C4-2B (cell line): ENCODE measurements at regions not wholly inside any gene's neighbourhood (a gene's known extent, or its start where the extent isn't known, plus 50 kb on each side); places are given as distances from the start of the nearest gene placed in this dataset.

Experiments used
- H3K27ac ChIP-seq: fragments of 450-650 bp; 2 replicates; pipeline ENCODE4 v1.5.1; 2017
- ZFX ChIP-seq: fragments of 450-650 bp; IDR thresholded peaks from 2 replicates; pipeline ENCODE4 v1.6.1; 2017
- TF ChIP-seq, protein P1 (sequence below): fragments of 450-650 bp; conservative IDR thresholded peaks from 2 replicates; pipeline ENCODE4 v1.5.1; 2017; ENCODE audit warnings: mild to moderate bottlenecking

DNA sequence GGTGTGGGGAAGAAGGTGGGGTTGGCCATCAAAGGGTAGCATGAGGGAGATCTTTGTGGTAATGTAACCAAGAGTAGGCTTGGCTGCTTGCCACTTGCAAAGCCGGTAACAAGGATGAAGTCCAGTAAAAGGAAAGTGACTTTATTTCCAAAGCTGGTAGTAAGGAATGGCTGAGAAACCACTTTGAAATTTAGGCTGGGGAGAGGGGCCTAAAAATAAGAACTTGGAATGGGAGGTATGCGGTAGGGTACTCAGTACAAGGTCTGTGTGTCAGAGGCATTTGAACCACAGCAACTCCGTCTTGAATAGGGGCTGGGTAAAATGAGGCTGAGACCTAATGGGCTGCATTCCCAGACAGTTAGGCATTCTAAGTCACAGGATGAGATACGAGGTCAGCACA, 216.0 kb upstream of the ISX start:
- no peak for TF ChIP-seq ZFX
- TF ChIP-seq, protein P1, sequence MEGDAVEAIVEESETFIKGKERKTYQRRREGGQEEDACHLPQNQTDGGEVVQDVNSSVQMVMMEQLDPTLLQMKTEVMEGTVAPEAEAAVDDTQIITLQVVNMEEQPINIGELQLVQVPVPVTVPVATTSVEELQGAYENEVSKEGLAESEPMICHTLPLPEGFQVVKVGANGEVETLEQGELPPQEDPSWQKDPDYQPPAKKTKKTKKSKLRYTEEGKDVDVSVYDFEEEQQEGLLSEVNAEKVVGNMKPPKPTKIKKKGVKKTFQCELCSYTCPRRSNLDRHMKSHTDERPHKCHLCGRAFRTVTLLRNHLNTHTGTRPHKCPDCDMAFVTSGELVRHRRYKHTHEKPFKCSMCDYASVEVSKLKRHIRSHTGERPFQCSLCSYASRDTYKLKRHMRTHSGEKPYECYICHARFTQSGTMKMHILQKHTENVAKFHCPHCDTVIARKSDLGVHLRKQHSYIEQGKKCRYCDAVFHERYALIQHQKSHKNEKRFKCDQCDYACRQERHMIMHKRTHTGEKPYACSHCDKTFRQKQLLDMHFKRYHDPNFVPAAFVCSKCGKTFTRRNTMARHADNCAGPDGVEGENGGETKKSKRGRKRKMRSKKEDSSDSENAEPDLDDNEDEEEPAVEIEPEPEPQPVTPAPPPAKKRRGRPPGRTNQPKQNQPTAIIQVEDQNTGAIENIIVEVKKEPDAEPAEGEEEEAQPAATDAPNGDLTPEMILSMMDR, result no peak

DNA sequence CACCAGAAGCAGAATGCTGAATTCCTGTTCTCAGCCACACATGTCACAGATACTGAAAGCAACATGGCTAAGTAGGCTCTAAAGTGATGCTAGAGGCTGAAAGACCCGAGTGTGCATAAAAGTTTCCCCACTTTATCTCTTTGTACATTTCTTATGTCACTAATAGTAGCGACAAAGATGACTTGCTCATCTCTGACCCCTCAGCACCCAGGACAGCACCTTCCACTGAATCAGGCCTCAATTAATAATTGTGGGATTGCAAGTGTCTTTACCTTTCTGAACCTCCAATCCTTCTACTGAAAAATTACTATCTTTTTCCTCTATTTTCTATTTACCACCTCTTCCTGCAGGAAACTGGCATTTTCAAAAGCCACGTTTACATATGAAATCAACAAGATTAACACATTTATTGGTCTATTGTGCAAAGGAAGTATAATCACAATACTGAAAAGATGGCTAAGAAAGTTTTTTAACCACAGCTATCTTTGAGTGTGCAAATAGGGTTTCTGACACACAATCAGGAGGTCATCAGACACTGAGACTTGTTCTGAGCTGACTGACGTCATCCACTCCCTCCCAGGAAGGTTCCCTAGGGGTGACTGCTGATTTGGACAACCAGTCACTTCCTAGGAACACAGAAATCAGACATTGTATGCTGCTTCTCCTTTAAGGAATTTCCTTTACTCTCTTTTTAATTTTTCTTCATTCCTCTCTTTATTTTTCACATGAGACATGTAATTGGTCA, 213.9 kb upstream of the ISX start:
- TF ChIP-seq ZFX, result no peak
- TF ChIP-seq, protein P1, result no peak
- no peak overlapping the region for H3K27ac ChIP-seq

More for the DNA sequence above, 216.0 kb upstream of the ISX start:
- H3K27ac ChIP-seq, result no peak overlapping the region

DNA sequence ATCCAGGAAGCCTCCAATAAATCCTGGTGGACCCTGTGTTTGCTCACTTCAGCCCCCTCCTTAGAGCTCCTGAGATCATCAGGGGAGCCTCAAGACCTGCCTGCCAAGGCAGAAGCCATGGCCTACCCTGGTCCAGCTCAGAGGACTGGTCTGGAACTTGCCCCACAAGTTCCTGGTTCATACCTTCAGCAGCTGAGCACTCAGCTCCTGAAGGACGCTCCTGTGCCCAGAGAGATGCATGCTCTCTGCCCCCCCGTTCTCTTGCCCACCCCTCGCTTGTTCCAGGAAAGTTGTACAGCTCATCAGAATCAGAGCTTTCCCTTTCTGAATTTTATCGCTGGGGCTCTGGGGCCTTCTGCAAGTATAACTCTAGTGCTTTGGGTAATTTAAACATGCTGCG, 210.5 kb upstream of the ISX start:
- TF ChIP-seq, protein P1, result no peak
- TF ChIP-seq ZFX, result no peak
- no peak overlapping the region for H3K27ac ChIP-seq

DNA sequence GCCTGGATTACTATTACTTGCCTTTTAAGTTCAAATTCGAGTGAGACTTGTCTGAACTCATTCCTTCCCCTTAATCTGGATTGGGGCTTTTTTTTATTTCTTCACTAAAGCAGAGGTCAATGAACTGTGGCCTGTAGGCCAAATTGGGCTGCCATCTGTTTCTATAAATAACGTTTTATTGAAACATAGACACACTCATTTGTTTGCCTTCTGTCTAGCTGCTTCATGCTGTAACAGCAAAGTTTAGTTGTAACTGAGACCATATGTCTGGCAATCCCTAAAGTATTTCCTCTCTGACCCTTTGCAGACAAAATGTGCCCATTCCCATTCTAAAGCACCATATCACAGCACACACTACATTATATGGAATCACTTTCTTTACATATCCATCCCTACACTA, 207.9 kb upstream of the ISX start:
- no peak overlapping the region for H3K27ac ChIP-seq
- TF ChIP-seq ZFX, result no peak
- TF ChIP-seq, protein P1, result no peak

DNA sequence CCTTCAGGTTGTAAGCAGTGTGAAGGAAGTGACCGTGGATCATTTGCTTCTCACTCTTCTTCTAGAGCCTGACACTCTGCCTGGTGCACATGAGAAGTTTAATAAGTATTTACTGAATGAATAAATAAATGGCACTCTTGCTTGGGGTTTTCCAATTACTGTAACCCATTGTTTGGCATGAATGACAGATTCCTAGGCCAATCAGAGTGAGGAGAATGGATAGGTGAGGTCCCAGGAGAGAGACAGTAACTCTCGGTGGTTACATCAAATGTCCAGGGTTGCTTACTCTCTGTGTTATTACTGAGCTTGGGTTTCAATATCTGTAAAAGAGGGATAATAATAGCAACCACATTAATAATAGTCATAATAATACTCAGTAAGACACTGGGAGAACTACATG, 204.2 kb upstream of the ISX start:
- H3K27ac ChIP-seq, result no peak overlapping the region
- TF ChIP-seq ZFX, result no peak
- TF ChIP-seq, protein P1, result no peak

DNA sequence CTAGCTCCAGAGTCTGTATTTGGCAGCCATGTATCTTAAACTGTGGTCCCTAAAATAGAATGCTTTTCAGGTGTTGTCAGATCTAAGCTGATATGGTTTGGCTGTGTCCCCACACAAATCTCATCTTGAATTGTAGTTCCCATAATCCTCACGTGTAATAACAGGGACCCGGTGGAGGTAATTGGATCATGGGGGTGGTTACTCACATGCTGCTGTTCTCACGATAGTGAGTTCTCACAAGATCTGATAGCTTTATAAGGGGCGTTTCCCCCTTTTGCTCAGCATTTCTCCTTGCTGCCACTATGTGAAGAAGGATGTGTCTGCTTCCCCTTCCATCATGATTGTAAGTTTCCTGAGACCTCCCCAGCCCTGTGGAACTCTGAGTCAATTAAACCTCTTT, 199.9 kb upstream of the ISX start:
- no peak overlapping the region for H3K27ac ChIP-seq
- TF ChIP-seq ZFX, result no peak
- TF ChIP-seq, protein P1, result no peak

DNA sequence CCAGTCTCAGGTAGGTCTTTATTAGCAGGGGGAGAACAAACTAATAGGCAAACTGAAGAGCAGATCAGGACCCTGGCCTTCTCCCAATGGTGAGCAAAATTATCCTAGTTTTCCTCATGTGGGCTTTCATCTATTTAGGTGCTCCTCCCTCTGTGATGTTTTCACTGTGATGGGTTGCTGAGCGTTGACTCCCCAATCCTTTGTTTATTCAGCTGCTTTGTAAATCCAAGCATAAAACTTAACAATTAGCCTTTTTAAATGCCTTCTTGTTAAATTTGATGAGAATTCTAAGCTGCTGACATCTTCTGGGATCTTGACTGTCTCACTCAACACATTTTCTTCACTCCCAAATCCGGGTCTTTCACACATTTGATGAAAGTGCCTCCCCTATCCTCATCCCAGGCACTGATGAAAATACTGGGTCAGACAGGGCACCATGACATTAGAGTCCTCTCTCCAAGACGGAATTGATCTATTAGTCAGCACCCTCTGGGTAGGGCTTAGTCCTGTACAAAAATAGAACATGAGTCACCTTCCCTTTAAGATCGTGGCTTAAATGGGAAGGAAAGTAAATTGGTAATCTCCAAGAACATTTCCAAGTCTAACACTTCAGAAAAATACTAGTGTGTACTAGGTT, 199.3 kb upstream of the ISX start:
- H3K27ac ChIP-seq, result no peak overlapping the region
- TF ChIP-seq, protein P1, result no peak
- TF ChIP-seq ZFX, result no peak
